ENCODE measurements at regions not wholly inside any gene's neighbourhood (a gene's known extent, or its start where the extent isn't known, plus 50 kb on each side); places are given as distances from the start of the nearest gene placed in this dataset.

GRCh38 chr21:17900281-17900989 is 81.3 kb upstream of the C21orf91 start:
- no TSS peak for BruUV-seq (replicated peaks)
- no peak for TF ChIP-seq POLR2AphosphoS5 (IDR thresholded peaks at IDR 0.05; ENCODE audit: low read depth, low read length)
- no peak for TF ChIP-seq SIN3A (IDR thresholded peaks at IDR 0.05; ENCODE audit: borderline replicate concordance, insufficient read depth, low read depth, low read length)
- no peak for TF ChIP-seq REST (IDR thresholded peaks at IDR 0.05; ENCODE audit: insufficient read depth in 1 of 2, low read depth in 2 of 2, low read length in 1 of 2)
- TF ChIP-seq TCF7L2 (IDR thresholded peaks at IDR 0.05; ENCODE audit: low read depth, low read length) = no peak
- no peak for TF ChIP-seq CTCF (IDR thresholded peaks at IDR 0.05)
- H3K9me3 ChIP-seq (ENCODE audit: control insufficient read depth, insufficient read depth, low read depth, low read length) = no peaks in the 10 kb centered on the region
- peaks cover 9% of the 10 kb centered on the region for H3K4me1 ChIP-seq (ENCODE audit: control insufficient read depth, insufficient read depth, low read length)
- POLR2A ChIA-PET = no interaction called here
- intact Hi-C loops (cut with micrococcal nuclease; ENCODE audit: unreplicated experiment) = no loop called here
- no peaks in the 10 kb centered on the region for H3K27me3 ChIP-seq (ENCODE audit: control insufficient read depth, insufficient read depth, low read length)
- DNase-seq (ENCODE audit: low read depth, low spot score) = no peak
- ATAC-seq = no peak
- H3K27ac ChIP-seq (ENCODE audit: low read length) = no peak overlapping the region
- in situ Hi-C loops (cut with HindIII; ENCODE audit: low pct_unique_long_range_greater_than_20kb, low sequenced_read_pairs) = no loop called here
- no peak overlapping the region for H3K4me3 ChIP-seq (ENCODE audit: low read depth in 2 of 2, low read length in 2 of 2)
- CTCF ChIA-PET = no interaction called here
- no peaks in the 10 kb centered on the region for H3K36me3 ChIP-seq (ENCODE audit: control insufficient read depth, insufficient read depth, low read length)

GRCh38 chr21:17889171-17889570 is 70.0 kb upstream of the C21orf91 start:
- CTCF ChIA-PET = no interaction called here
- TF ChIP-seq POLR2AphosphoS5 (IDR thresholded peaks at IDR 0.05; ENCODE audit: low read depth, low read length) = no peak
- no peak for TF ChIP-seq SIN3A (IDR thresholded peaks at IDR 0.05; ENCODE audit: borderline replicate concordance, insufficient read depth, low read depth, low read length)
- TF ChIP-seq REST (IDR thresholded peaks at IDR 0.05; ENCODE audit: insufficient read depth in 1 of 2, low read depth in 2 of 2, low read length in 1 of 2) = no peak
- TF ChIP-seq CTCF (IDR thresholded peaks at IDR 0.05) = no peak
- TF ChIP-seq TCF7L2 (IDR thresholded peaks at IDR 0.05; ENCODE audit: low read depth, low read length) = no peak
- POLR2A ChIA-PET = no interaction called here
- Histone ChIP-seq H3K36me3 (ENCODE audit: control insufficient read depth, insufficient read depth, low read length) (no peaks in the 10 kb centered on the region), H3K27ac (ENCODE audit: low read length) (no peak overlapping the region), H3K27me3 (ENCODE audit: control insufficient read depth, insufficient read depth, low read length) (no peaks in the 10 kb centered on the region), H3K9me3 (ENCODE audit: control insufficient read depth, insufficient read depth, low read depth, low read length) (no peaks in the 10 kb centered on the region), H3K4me1 (ENCODE audit: control insufficient read depth, insufficient read depth, low read length) (no peaks in the 10 kb centered on the region), H3K4me3 (ENCODE audit: low read depth in 2 of 2, low read length in 2 of 2) (no peak overlapping the region)
- no TSS peak for BruUV-seq (replicated peaks)
- ATAC-seq (no peak), DNase-seq (ENCODE audit: low read depth, low spot score) (no peak)
- intact Hi-C loops (cut with micrococcal nuclease; ENCODE audit: unreplicated experiment) (no loop called here), in situ Hi-C loops (cut with HindIII; ENCODE audit: low pct_unique_long_range_greater_than_20kb, low sequenced_read_pairs) (no loop called here)
